HG03439 (cell line): ENCODE measurements at regions not wholly inside any gene's neighbourhood (a gene's known extent, or its start where the extent isn't known, plus 50 kb on each side); places are given as distances from the start of the nearest gene placed in this dataset.
"Not testable (repeated sequence)": the region's sequence is repeated elsewhere in the genome, so short reads cannot be mapped to it uniquely, and the experiment has no call there.

Experiments
- ATAC-seq: cut with Tn5 transposase; IDR thresholded peaks from one replicate; pipeline ENCODE4 v1.9.1; 2021; ENCODE audit warnings: mild to moderate bottlenecking, moderate library complexity; ENCODE audit not compliant: unreplicated experiment

GRCh38 chr2:52264488-52264887 is 1232.6 kb upstream of the NRXN1 start:
- ATAC-seq: no peak

- ATAC-seq: no peak
Measured at GRCh38 chr2:52260904-52261303, 1229.0 kb upstream of the NRXN1 start.

- not testable (repeated sequence) for ATAC-seq
Measured at GRCh38 chr2:52258967-52259366, 1227.0 kb upstream of the NRXN1 start.

- ATAC-seq: no peak
Measured at GRCh38 chr2:52258038-52258437, 1226.1 kb upstream of the NRXN1 start.

- ATAC-seq: no peak
Measured at GRCh38 chr2:52253416-52253980, 1221.6 kb upstream of the NRXN1 start.

- ATAC-seq: no peak
Measured at GRCh38 chr2:52238782-52239181, 1206.8 kb upstream of the NRXN1 start.

GRCh38 chr2:52222128-52222527 is 1190.2 kb upstream of the NRXN1 start:
- no peak for ATAC-seq

- ATAC-seq: no peak
Measured at GRCh38 chr2:52220393-52220792, 1188.5 kb upstream of the NRXN1 start.

- ATAC-seq: no peak
Measured at GRCh38 chr2:52210611-52211010, 1178.7 kb upstream of the NRXN1 start.

- no peak for ATAC-seq
Measured at GRCh38 chr2:52210161-52210560, 1178.2 kb upstream of the NRXN1 start.

GRCh38 chr2:52194342-52194741 is 1162.4 kb upstream of the NRXN1 start:
- no peak for ATAC-seq

- no peak for ATAC-seq
Measured at GRCh38 chr2:52193804-52194203, 1161.9 kb upstream of the NRXN1 start.

GRCh38 chr2:52192656-52193055 is 1160.7 kb upstream of the NRXN1 start:
- no peak for ATAC-seq

- ATAC-seq: no peak
Measured at GRCh38 chr2:52181080-52181479, 1149.1 kb upstream of the NRXN1 start.

GRCh38 chr2:52178845-52179244 is 1146.9 kb upstream of the NRXN1 start:
- ATAC-seq: no peak

GRCh38 chr2:52145005-52145404 is 1113.1 kb upstream of the NRXN1 start:
- no peak for ATAC-seq

GRCh38 chr2:52144590-52144989 is 1112.7 kb upstream of the NRXN1 start:
- no peak for ATAC-seq

GRCh38 chr2:52141076-52141475 is 1109.1 kb upstream of the NRXN1 start:
- ATAC-seq: no peak

GRCh38 chr2:52139241-52139640 is 1107.3 kb upstream of the NRXN1 start:
- ATAC-seq: no peak

- ATAC-seq: no peak
Measured at GRCh38 chr2:52135235-52135634, 1103.3 kb upstream of the NRXN1 start.

- ATAC-seq: no peak
Measured at GRCh38 chr2:52128081-52128480, 1096.1 kb upstream of the NRXN1 start.

- no peak for ATAC-seq
Measured at GRCh38 chr2:52127527-52127926, 1095.6 kb upstream of the NRXN1 start.

GRCh38 chr2:52117299-52117698 is 1085.4 kb upstream of the NRXN1 start:
- ATAC-seq: no peak
